GM19035 (cell line): ENCODE measurements at regions not wholly inside any gene's neighbourhood (a gene's known extent, or its start where the extent isn't known, plus 50 kb on each side); places are given as distances from the start of the nearest gene placed in this dataset.

Experiments used
- ATAC-seq: cut with Tn5 transposase; IDR thresholded peaks from one replicate; pipeline ENCODE4 v1.9.1; 2021; ENCODE audit not compliant: unreplicated experiment

GRCh38 chr11:119521551-119521950 lies 98.6 kb upstream of the THY1 start:
- no peak for ATAC-seq

DNA sequence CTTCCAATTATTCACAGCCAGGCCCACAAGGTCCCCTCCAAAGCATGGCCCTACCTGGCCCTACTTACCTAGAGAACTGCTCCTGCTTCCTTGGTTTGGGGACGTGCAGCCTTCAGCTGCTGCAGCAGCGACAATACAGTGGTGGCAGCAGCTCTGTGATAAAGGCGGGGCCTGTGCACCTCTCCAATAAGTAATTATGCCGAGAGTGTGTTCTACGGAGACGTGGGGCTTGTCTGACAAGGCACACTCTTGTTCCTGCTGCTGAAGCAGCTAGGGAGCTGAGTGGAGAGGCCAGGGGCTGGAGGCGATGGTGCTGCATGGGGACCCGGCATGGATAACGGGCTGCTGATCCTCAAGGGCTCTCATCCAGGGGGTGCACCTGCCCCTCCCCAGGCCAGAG lies 98.0 kb upstream of the THY1 start:
- ATAC-seq = no peak

DNA sequence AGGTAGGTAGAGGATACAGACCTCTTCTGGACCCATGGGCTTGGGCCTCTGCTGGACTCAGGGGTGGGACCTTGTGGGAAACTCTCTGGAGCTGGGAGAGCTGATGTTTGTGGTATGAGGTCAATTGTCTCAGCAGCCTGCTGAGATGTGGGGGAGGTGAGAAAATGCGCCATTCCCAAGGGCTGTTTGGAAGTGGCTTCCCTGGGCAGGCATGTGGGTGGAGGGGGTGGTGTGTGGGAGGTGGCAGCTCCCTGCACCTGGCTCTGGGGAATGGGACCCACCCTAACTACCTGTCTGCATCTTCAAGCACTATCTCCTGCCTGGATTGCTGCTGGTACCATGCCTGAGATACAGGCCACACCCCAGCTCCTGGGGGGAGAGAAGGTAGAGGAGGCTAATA lies 97.4 kb upstream of the THY1 start:
- no peak for ATAC-seq

GRCh38 chr11:119519796-119520195 lies 96.8 kb upstream of the THY1 start:
- no peak for ATAC-seq

GRCh38 chr11:119518746-119519730 lies 96.1 kb upstream of the THY1 start:
- no peak for ATAC-seq

GRCh38 chr11:119515771-119516400 lies 92.9 kb upstream of the THY1 start:
- no peak for ATAC-seq

- ATAC-seq = no peak
Observed at GRCh38 chr11:119513806-119514170, 90.8 kb upstream of the THY1 start.

- no peak for ATAC-seq
Observed at GRCh38 chr11:119513131-119513805, 90.3 kb upstream of the THY1 start.

- ATAC-seq = no peak
Observed at GRCh38 chr11:119512369-119512768, 89.4 kb upstream of the THY1 start.

GRCh38 chr11:119511614-119512306 lies 88.8 kb upstream of the THY1 start:
- ATAC-seq = no peak

DNA sequence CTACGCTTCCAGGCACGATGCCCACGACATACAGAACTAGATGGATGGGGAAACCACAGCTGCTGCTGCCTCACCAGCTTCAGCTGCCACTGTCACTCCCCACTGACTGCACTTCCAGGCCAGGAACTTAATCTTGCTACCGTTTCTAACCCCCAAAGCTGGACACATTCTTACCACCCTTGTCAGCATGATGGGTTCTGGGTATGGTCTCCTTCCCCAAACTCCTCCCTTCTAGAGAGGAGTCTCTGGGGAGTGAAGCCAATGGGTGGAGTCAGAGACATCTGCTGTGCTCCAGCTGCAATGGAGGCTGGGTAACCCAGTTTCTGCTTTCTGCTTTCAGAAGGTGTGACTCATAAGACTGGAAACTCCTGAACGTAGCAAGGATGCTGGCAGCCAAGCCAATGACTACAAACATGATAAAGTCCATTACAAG lies 87.0 kb upstream of the THY1 start:
- ATAC-seq = peak; percentile 82

DNA sequence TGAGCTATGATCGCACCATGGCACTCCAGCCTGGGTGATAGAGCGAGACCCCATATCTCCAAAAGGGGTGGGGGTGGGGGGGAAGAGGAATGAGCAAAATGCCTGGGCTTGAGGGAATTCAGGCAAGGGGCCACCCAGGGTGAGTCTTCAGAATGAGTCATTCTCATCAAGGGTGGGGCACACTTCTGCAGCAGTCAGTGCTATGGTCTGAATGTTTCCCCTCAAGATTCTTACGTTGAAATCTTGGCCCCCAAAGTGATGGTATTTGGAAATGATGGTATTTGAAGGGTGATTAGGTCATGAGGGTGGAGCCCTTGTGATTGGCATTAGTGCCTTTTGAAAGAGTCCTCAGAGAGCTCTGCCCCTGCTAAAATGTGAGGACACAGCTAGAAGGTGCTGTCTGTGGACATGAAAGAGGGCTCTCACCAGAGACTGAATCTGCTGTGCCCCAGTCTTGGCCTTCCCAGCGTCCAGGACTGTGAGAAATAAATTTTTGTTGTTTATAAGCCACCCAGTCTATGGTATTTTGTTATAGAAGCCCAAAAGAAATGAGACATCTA lies 86.4 kb upstream of the THY1 start:
- ATAC-seq = no peak

DNA sequence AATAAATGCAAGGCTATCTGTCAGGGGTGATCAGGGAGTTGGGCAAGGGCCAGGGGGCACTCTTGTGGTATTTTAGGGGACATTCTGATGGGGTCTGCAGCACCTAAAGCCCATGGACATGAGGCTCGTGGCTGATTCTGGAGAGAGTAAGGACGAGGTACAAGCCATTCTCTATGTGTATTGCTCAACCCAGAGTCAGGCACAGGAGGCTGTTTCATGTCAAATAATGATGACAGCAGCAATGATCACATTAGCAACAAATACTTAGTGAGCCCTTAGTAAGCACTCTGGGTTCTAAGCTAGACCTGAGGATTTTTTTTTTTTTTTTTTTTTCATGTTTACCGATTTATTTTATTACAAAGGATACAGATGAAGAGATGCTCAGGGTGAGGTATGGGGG lies 83.5 kb upstream of the THY1 start:
- no peak for ATAC-seq

- ATAC-seq = no peak
Observed at GRCh38 chr11:119505861-119506260, 82.9 kb upstream of the THY1 start.

DNA sequence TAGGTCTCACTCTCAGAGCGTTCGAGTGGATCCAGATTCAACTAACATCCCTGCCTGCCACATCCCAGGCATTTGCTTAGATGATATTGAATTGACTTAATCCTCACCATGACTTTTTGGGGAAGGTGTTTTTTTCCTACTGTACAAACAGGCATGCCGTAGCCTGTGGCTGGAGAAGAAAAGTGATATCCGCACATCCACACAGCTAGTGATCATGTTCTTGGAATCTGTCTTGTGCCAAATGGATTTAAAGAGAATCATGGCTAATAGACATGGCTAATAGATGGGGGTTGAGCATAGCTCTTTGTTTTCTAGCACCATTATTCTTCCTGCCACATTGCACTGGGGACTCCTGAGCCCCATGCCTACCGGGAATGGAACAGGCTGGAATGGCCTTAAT lies 82.1 kb upstream of the THY1 start:
- ATAC-seq = no peak

DNA sequence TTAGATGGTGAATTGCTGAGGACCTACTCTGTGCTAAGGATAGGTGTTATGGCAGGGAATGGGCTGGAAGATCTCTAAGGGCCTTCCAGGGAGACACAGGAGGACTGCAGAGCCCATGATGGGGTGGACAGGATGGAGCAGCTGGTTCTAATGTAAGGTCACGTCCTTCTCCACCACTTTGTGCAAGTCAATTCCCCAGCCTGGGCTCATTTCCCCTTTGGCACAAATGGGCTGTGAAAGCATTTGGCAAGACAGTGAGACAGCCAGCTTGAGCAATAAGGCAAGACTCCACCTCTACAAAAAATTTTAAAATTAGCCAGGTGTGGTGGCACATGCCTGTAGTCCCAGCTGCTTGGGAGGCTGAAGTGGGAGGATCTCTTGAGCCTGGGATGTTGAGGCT lies 81.4 kb upstream of the THY1 start:
- ATAC-seq = no peak

GRCh38 chr11:119501777-119502405 lies 78.9 kb upstream of the THY1 start:
- ATAC-seq = no peak

- ATAC-seq = no peak
Observed at GRCh38 chr11:119497717-119498116, 74.7 kb upstream of the THY1 start.

DNA sequence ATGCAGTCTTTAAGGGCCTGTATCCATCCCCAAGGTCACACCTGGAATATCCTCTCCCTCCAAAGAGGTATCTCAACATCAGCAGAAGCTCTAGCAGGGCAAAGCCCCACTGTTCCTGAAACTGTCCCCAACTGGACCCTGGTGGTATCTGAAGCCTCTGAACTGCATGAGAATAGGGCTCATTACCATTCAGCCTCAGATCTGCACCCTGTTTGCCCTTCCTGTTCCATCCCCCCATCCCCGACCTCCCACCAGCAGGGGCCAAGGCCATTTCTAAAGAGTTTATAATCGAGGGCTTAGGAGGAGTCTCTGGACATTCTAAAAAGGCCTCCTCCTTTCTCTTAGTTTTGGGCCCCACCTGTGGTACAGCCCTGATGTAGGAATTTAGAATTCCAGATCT lies 74.0 kb upstream of the THY1 start:
- no peak for ATAC-seq

GRCh38 chr11:119496469-119496868 lies 73.5 kb upstream of the THY1 start:
- no peak for ATAC-seq
